ENCODE measurements at regions not wholly inside any gene's neighbourhood (a gene's known extent, or its start where the extent isn't known, plus 50 kb on each side); places are given as distances from the start of the nearest gene placed in this dataset.

DNA sequence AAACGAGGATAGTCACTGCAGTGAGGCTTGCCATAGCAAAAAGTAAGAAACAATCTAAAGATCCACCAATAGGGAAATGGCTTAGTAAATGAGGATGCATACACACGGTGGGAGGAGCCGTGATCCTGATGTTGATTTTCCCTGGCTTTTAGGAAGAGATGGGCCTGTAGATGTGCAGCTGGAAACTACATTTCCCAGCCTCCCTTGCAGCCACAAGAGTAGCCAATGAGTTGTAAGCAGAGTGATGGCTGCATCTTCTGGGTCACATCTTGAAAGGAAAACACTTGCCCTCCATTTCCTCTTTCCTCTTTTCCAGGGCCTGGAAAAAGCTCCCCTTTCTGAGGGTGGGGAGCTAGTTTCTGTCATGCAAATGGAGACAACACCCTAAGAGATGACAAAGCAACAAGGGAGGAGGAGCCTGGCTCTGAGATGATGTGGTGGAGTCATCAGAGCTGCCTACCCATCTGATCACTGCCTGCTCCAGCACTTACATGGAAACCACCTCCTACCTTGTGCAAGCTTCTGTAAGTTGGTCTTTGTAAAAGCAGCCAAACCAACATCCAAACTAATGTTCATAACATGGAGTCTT is 139.1 kb downstream of the TLE3 start:
- TF ChIP-seq POLR2A (IDR thresholded peaks at IDR 0.05) (no peak), POLR2AphosphoS5 (IDR thresholded peaks at IDR 0.05) (no peak)

All from prostate gland (tissue), 1 donor.